COR-L47 (cell line): ENCODE measurements at regions not wholly inside any gene's neighbourhood (a gene's known extent, or its start where the extent isn't known, plus 50 kb on each side); places are given as distances from the start of the nearest gene placed in this dataset.
A peak's percentile ranks its signal among the peaks of the same experiment; 100 is the strongest.
"Not testable (repeated sequence)": the region's sequence is repeated elsewhere in the genome, so short reads cannot be mapped to it uniquely, and the experiment has no call there.

Source experiments
- DNase-seq: peaks from one replicate; lab custom pipeline; 2025; lab: John Stamatoyannopoulos, UW

GRCh38 chr1:222065234-222065633 is 323.3 kb upstream of the DUSP10 start:
- DNase-seq = no peak

GRCh38 chr1:222064388-222065211 is 322.7 kb upstream of the DUSP10 start:
- no peak for DNase-seq

- no peak for DNase-seq
Measured at GRCh38 chr1:222062640-222063039, 320.8 kb upstream of the DUSP10 start.

DNA sequence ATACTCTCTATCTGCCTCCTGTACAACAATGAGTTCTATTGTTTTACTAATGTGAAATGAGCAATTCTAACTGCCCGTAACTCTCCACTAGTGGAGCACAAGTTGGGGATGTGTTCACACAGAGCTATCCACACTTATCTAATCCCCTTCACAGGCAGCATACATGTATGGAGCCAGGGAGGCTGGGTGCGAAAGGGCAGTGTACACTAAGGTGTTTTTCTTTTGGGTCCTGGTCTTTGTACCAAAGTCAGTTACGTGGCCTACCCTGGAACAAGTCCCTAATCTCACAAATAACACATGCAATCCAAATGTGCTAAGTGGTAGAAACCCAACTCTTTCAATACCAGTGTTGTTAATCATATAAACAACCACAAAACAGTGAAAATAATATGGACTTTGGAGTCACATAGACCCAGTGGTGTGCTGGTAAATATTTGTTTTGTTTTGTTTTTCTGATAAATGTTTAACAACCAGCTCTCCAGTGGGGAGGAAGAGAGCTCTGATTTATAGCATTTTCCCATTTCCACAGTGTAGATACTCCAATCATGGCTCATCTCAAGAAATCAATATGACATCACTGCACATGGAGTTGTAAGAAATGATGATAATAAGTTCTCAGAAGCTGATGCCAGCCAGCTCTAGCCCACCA is 319.9 kb upstream of the DUSP10 start:
- DNase-seq = no peak

- peak; percentile 32 for DNase-seq
Measured at GRCh38 chr1:222060210-222060916, 318.5 kb upstream of the DUSP10 start.

DNA sequence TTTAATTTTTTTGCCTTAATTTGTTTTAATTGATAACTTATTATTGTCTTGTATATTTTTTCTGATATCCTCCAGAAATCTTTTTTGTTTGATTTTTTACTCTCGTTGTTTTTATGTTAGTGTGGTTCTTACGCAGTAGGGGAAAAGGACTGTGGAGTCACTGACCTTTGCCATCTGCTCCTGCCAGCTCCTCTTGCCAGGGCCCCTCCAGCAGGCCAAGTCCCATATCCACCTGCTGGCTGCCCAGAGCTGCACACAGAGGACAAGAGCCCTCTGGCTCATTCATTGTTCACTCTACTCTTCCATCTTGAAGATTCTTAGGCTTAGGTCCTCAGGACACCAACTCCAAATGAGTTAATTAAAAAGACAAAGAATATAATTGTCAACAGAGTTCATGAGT is 316.4 kb upstream of the DUSP10 start:
- DNase-seq = no peak

DNA sequence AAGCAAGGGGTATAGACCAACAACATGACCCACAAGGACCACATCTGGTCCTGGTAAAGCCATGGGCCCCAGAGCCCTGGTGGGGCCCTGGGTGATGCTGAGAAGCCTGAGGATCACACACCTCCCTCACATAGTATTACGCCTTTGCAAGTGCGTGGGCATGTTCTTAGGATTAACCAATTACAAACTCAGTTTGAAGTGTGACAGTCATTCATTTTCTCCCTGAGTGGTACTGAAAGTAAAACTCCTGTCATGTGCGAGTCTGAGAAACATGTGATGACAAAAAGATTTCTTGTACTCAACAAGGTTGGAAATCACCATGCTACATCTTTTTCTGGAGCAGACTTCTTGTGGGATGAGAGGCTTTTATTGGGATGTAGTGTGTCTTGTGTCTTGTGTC is 315.3 kb upstream of the DUSP10 start:
- DNase-seq = no peak

DNA sequence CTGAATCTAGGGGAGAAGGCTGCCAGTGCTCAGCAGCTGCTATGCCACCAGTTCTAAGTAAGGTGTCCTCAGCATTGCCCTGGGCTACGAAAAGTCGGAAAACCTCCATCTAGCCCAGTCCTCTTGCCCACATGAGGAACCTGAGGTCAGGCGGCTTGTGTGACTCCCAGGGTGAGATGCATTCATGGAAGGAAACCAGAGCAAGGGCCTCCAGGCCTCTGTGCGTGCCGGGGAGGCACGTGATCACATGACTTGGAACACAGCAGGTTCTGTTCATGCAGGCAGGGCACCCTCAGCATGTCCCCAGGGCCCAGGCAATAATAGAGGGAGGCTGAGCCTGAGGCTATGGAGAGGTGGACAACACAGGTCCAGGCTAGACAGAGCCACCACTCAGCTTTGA is 312.5 kb upstream of the DUSP10 start:
- DNase-seq = no peak

DNA sequence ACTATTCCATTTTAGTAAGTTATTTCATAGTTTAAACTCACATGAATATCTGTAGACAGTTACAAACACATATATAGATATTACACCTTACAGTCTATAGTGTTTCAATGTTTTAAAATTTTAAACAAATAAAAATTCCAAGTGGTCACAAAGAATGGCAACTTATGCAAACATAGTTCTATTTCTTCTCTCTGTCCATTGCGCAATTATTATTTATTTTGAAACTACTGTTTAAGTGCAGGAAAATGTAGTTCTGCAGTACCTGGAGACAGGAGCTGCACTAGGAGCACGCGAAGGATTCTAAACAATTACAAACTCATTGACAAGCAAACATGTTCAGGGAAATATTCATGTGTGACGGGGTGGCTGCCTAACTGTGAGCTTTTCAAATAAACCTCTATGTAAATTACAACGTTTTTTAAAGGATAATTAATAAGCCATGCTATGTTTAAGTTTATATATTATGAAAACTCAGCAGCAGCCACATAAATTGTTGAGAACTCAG is 312.0 kb upstream of the DUSP10 start:
- no peak for DNase-seq

DNA sequence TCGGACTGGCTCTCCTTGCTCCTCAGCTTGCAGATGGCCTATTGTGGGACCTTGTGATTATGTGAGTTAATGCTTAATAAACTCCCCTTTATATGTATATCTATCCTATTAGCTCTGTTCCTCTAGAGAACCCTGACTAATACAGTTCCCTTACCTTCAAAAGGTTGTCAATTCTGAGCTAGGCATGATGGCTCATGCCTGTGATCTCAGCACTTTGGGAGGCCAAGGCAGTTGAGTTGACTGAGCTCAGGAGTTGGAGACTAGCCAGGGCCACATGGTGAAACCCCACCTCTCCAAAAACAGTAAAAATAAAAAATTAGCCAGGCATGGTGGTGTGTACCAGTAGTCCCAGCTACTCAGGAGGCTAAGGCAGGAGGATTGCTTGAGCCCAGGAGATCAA is 309.4 kb upstream of the DUSP10 start:
- DNase-seq = not testable (repeated sequence)

GRCh38 chr1:222049661-222050060 is 307.8 kb upstream of the DUSP10 start:
- DNase-seq = not testable (repeated sequence)

GRCh38 chr1:222049176-222049575 is 307.3 kb upstream of the DUSP10 start:
- DNase-seq = no peak

DNA sequence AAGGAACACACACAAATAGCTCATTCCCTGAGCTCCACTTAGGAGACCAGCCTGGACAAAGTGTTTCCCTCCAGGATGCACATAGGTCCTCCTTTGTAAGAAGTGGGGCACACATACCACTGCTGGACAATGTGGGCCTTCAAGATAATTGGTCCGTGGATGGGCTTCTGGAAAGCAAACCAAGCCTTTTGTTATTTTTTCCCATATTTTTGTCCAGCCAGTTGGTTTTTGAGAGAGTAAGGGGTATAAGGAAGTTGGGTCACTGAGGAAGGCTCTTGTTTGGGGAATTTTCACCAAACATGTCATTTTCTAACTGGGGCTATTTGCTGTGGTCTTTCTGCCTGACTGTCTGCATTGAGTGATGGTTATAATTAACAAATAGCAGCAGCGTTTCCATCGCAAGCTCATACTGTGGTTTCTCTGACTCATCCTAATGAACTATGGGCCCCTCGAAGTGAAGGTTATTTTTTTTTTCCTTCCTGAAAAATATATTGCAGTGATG is 306.3 kb upstream of the DUSP10 start:
- no peak for DNase-seq

GRCh38 chr1:222047366-222047765 is 305.5 kb upstream of the DUSP10 start:
- DNase-seq = no peak

GRCh38 chr1:222046684-222047263 is 304.9 kb upstream of the DUSP10 start:
- DNase-seq = no peak

DNA sequence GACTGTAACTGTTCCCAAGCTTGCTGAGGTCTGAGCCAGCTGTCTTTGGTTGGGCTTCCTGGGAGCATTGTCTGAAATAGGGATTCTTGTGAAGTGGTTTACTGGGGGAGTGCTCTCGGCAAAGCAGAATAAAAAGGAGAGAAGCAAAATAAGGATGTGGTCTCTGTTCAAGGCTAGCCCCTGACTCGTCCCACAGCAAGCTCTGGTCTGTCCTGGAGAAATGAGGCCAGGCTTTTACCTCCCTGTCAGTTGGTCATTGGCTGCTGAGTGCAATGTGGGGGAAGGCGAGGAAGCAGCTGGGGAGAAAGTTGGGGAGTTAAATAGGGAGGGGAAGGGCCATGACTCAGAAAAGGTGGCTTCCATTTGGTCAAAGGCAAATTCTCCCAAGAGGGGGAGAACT is 303.9 kb upstream of the DUSP10 start:
- no peak for DNase-seq

DNA sequence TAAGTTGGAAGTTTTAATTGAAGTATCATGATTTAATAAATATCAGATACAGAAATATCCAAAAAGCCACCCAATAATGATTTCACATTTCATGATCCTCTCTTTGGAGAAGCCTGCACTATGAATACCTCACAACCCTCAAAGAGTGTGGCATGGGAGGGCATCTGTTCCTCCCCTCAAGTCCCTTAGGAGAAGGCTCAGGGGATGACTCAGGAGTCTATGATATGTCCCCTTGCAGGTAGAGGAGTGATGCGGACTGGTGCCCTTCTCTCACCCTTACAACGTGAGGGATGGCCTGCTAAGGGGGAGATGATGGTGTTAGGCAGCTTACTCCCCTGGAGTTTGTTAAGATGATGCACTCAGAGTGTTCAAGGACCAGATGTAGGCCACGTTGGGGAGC is 303.3 kb upstream of the DUSP10 start:
- DNase-seq = no peak

DNA sequence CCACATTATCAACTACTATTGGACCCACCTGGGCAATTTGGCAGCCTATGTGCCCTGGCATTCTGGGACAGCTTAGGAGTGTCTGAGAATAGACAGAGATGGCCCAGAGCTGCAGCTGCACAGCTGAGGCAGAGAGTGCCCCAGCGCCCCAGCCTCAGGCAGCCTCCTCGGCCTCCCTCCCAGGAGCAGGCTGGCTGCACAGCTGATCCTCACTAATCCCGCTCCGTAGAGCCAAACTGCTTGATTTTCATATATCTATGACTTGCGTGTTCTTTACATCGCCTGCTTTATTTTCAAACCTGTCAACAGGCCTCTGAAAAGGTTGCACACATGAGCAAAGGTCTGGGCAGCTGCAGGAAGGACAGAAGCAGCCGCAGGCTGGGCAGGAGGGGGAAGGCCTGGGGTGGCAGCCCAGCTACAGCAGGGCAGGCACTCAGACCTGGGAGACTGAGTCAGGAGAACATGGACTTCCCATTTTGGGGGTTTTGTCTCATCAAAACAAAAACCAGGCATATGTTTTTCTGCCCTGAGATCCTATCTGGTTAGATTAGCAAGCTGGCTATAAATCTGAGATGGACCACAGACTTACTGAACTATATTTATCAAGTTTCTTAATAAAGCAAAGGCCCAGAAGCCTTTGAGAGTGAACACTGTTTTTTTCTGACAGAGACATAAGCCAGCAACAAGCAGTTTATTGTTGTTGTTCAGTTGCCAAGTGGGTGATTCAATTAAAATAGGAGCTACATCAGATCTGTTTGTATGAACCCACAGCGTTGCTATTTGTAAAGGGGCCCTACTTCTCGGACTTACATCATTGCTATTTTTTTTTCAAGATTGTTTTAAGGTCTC is 301.8 kb upstream of the DUSP10 start:
- no peak for DNase-seq

DNA sequence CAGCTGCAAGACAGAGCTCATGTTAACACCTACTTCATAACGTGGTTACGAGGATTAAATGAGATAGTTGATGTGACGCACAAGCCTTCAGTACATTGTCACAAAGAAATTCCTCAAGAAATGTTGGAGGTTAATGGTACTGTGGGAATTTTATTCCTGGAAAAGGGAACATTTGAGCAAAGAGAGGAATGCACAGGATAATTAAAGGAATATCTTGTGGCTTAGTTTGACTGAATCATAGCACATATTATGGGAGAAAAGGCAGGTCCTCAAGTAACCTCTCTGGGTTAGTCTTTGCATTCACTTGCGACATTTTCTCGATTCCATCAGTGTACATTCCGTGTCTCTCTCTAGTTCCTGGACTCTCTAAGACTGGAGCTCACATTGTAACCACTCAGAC is 300.2 kb upstream of the DUSP10 start:
- DNase-seq = no peak

- DNase-seq = no peak
Measured at GRCh38 chr1:222040955-222041354, 299.1 kb upstream of the DUSP10 start.

DNA sequence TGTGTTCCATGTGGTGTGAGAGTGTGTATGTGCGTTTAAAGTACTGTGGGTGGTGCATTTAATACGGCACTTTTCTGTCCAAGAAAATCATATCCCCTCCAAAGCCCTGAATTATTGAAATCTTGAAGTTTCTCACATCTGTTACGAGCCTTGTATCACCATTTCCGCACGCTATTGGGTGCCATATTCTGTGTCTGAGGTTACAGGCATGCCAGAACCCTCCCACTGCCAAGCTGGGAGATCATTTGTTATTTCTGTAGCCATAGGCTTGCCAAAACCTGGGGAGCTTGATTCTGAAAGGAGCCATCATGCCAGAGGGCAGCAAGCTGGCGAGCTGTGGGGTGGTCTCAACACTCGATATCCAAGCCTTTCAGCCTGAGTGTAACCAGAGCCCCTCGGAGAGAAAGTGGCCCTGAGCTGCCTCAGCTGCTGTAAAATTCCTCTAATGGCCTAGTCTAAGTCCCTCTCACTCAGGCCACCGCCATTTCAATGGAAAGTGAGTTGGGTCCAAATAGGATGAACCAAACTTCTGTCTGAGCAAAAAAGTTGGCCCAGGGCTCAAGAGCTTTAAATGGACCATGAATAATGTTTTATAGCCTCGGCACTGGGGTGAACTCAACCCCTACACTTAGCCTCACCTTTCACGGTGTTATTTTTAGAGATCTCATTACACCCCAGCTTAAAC is 298.4 kb upstream of the DUSP10 start:
- no peak for DNase-seq
